ENCODE measurements at regions not wholly inside any gene's neighbourhood (a gene's known extent, or its start where the extent isn't known, plus 50 kb on each side); places are given as distances from the start of the nearest gene placed in this dataset.
A peak's percentile ranks its signal among the peaks of the same experiment; 100 is the strongest.

GRCh38 chr3:106317141-106318055 is 448.6 kb upstream of the CBLB start:
- H3K4me1 Mint-ChIP-seq, result peaks cover 3% of the 10 kb centered on the region; the same call in 2 of the 3 replicates
- Histone ChIP-seq H4K20me1 (replicated peaks; ENCODE audit: insufficient read depth) (no peaks in the 10 kb centered on the region), H3K4me3 (no peak overlapping the region), H3K27ac (ENCODE audit: low read depth) (no peak overlapping the region), H3K4me2 (no peak overlapping the region), H3K4me1 (ENCODE audit: insufficient read depth) (no peaks in the 10 kb centered on the region), H3K79me2 (replicated peaks; ENCODE audit: insufficient read depth) (no peaks in the 10 kb centered on the region), H3K9me2 (ENCODE audit: insufficient read depth) (no peaks in the 10 kb centered on the region), H3F3A (replicated peaks; ENCODE audit: low read depth) (no peaks in the 10 kb centered on the region), H3K27me3 (ENCODE audit: insufficient read depth) (no peaks in the 10 kb centered on the region), H3K36me3 (ENCODE audit: insufficient read depth) (no peaks in the 10 kb centered on the region), H2AFZ (peak overlapping the region; percentile 61; the same call in 1 of the 2 replicates)
- H3K27ac Mint-ChIP-seq, result no peak overlapping the region
- DNase-seq (ENCODE audit: low spot score) (no peak), ATAC-seq (no peak)
- no peak overlapping the region for H3K4me3 Mint-ChIP-seq
- no peaks in the 10 kb centered on the region; the same call in 2 of the 3 replicates for H3K9me3 Mint-ChIP-seq
- TF ChIP-seq ZNF114 (CRISPR knock-in tag; IDR thresholded peaks at IDR 0.05) (no peak), CREB1 (CRISPR knock-in tag; IDR thresholded peaks at IDR 0.05; ENCODE audit: low read depth) (no peak), NANOG (IDR thresholded peaks at IDR 0.05; ENCODE audit: borderline replicate concordance) (no peak), EZH2 (IDR thresholded peaks at IDR 0.05; ENCODE audit: low read depth, unreplicated experiment) (no peak), STAT1 (IDR thresholded peaks at IDR 0.05; ENCODE audit: unreplicated experiment) (no peak), ZNF462 (CRISPR knock-in tag; IDR thresholded peaks at IDR 0.05) (no peak), REST (IDR thresholded peaks at IDR 0.05; ENCODE audit: unreplicated experiment) (no peak), EZH2phosphoT487 (IDR thresholded peaks at IDR 0.05; ENCODE audit: unreplicated experiment) (no peak), CTCF (conservative IDR thresholded peaks at IDR 0.05; ENCODE audit: low read depth in 2 of 2) (no peak), ETS1 (IDR thresholded peaks at IDR 0.05) (no peak), ZNF331 (CRISPR knock-in tag; IDR thresholded peaks at IDR 0.05; ENCODE audit: low read depth) (no peak), POLR2AphosphoS5 (IDR thresholded peaks at IDR 0.05; ENCODE audit: low read depth) (no peak), JUNB (IDR thresholded peaks at IDR 0.05; ENCODE audit: unreplicated experiment) (no peak)
- no peaks in the 10 kb centered on the region for H3K27me3 Mint-ChIP-seq (ENCODE audit: insufficient read depth, low read depth, poor library complexity)
- H3K36me3 Mint-ChIP-seq (ENCODE audit: low read depth), result no peaks in the 10 kb centered on the region

Data from GM23338 (cell line).